WTC11 (cell line): ENCODE measurements at regions not wholly inside any gene's neighbourhood (a gene's known extent, or its start where the extent isn't known, plus 50 kb on each side); places are given as distances from the start of the nearest gene placed in this dataset.

Source experiments
- ATAC-seq: fragments of 200-7000 bp; cut with Tn5 transposase; 2 replicates; pipeline ENCODE4 v1.10.0; 2021; ENCODE audit warnings: mild to moderate bottlenecking, moderate library complexity
- CTCF ChIA-PET: fragments of 300-600 bp; sonication (Branson Sonifier 250); formaldehyde crosslinking; loops from one replicate; lab custom pipeline; 2021; ENCODE audit warnings: antibody characterized with exemption; lab: Charles Lee
- POLR2A ChIA-PET: fragments of 350-600 bp; sonication (Branson Sonifier 250); formaldehyde crosslinking; loops from one replicate; lab custom pipeline; 2021; ENCODE audit warnings: antibody characterized with exemption; lab: Charles Lee
- DNase-seq: peaks from one replicate; pipeline ENCODE4 v3.0.0; 2021; ENCODE audit warnings: low spot score
- H3K27ac Mint-ChIP-seq: 2 replicates; pipeline ENCODE4 v1.8.0; 2021; ENCODE audit warnings: mixed read lengths
- H3K27me3 Mint-ChIP-seq: 2 replicates; pipeline ENCODE4 v1.8.0; 2021; ENCODE audit warnings: low read depth, mild to moderate bottlenecking, moderate library complexity, mixed read lengths
- H3K36me3 Mint-ChIP-seq: 2 replicates; pipeline ENCODE4 v1.8.0; 2021; ENCODE audit warnings: mixed read lengths
- H3K4me1 Mint-ChIP-seq: 2 replicates; pipeline ENCODE4 v1.8.0; 2022; ENCODE audit warnings: mixed read lengths
- H3K4me3 Mint-ChIP-seq: 2 replicates; pipeline ENCODE4 v1.8.0; 2021; ENCODE audit warnings: mild to moderate bottlenecking, moderate library complexity, mixed read lengths
- H3K9me3 Mint-ChIP-seq: 2 replicates; pipeline ENCODE4 v1.8.0; 2021; ENCODE audit warnings: mixed read lengths
- AR ChIP-seq: fragments of 250-450 bp; sonication (Bioruptor Pico); IDR thresholded peaks from 2 replicates; pipeline ENCODE4 v1.9.0; 2021; ENCODE audit warnings: mild to moderate bottlenecking
- ATF1 ChIP-seq: sonication (generic); formaldehyde crosslinking; IDR thresholded peaks from 2 replicates; pipeline ENCODE4 v1.8.1; 2023; ENCODE audit warnings: mild to moderate bottlenecking, moderate library complexity, missing genetic modification reagents
- ATF3 ChIP-seq: sonication (generic); formaldehyde crosslinking; conservative IDR thresholded peaks from 2 replicates; pipeline ENCODE4 v1.8.1; 2022; ENCODE audit warnings: mild to moderate bottlenecking, missing genetic modification reagents
- CREB1 ChIP-seq: sonication (generic); formaldehyde crosslinking; IDR thresholded peaks from 2 replicates; pipeline ENCODE4 v1.8.0; 2023; ENCODE audit warnings: mild to moderate bottlenecking, missing genetic modification reagents
- CREM ChIP-seq: sonication (generic); formaldehyde crosslinking; IDR thresholded peaks from 2 replicates; pipeline ENCODE4 v1.8.1; 2022; ENCODE audit warnings: mild to moderate bottlenecking, missing genetic modification reagents, moderate library complexity
- E2F4 ChIP-seq: sonication (generic); formaldehyde crosslinking; IDR thresholded peaks from 2 replicates; pipeline ENCODE4 v1.8.1; 2022; ENCODE audit warnings: low read depth, mild to moderate bottlenecking, moderate library complexity, missing genetic modification reagents, borderline replicate concordance
- ELF4 ChIP-seq: sonication (generic); formaldehyde crosslinking; IDR thresholded peaks from 2 replicates; pipeline ENCODE4 v1.8.1; 2022; ENCODE audit warnings: low read depth, mild to moderate bottlenecking, moderate library complexity, missing genetic modification reagents
- ESRRA ChIP-seq: sonication (generic); formaldehyde crosslinking; IDR thresholded peaks from 2 replicates; pipeline ENCODE4 v1.8.1; 2022; ENCODE audit warnings: mild to moderate bottlenecking, missing genetic modification reagents, borderline replicate concordance
- FOXP1 ChIP-seq: sonication (generic); formaldehyde crosslinking; IDR thresholded peaks from 2 replicates; pipeline ENCODE4 v1.8.0; 2022; ENCODE audit warnings: missing genetic modification reagents, mild to moderate bottlenecking, moderate library complexity, borderline replicate concordance
- IRF2 ChIP-seq: sonication (generic); formaldehyde crosslinking; IDR thresholded peaks from 2 replicates; pipeline ENCODE4 v1.8.0; 2022; ENCODE audit warnings: low read depth, missing genetic modification reagents, borderline replicate concordance
- MLX ChIP-seq: sonication (generic); formaldehyde crosslinking; IDR thresholded peaks from 2 replicates; pipeline ENCODE4 v1.8.1; 2023; ENCODE audit warnings: mild to moderate bottlenecking, missing genetic modification reagents, moderate library complexity
- NR3C1 ChIP-seq: sonication (generic); formaldehyde crosslinking; conservative IDR thresholded peaks from 2 replicates; pipeline ENCODE4 v1.8.1; 2023; ENCODE audit warnings: low read depth, mild to moderate bottlenecking, missing genetic modification reagents
- PRRX2 ChIP-seq: fragments of 250-450 bp; sonication (Bioruptor Pico); IDR thresholded peaks from 2 replicates; pipeline ENCODE4 v1.8.0; 2021; ENCODE audit warnings: mild to moderate bottlenecking
- TEAD4 ChIP-seq: sonication (generic); formaldehyde crosslinking; IDR thresholded peaks from 2 replicates; pipeline ENCODE4 v1.8.0; 2022; ENCODE audit warnings: mild to moderate bottlenecking, missing genetic modification reagents
- TP53 ChIP-seq: sonication (generic); formaldehyde crosslinking; IDR thresholded peaks from 2 replicates; pipeline ENCODE4 v1.8.1; 2023; ENCODE audit warnings: mild to moderate bottlenecking, missing genetic modification reagents
- USF1 ChIP-seq: sonication (generic); formaldehyde crosslinking; IDR thresholded peaks from 2 replicates; pipeline ENCODE4 v1.8.0; 2022; ENCODE audit warnings: mild to moderate bottlenecking, missing genetic modification reagents
- ZBTB21 ChIP-seq: sonication (generic); formaldehyde crosslinking; IDR thresholded peaks from 2 replicates; pipeline ENCODE4 v1.8.1; 2023; ENCODE audit warnings: mild to moderate bottlenecking, missing genetic modification reagents, borderline replicate concordance
- ZMAT4 ChIP-seq: fragments of 250-450 bp; sonication (Bioruptor Pico); IDR thresholded peaks from 2 replicates; pipeline ENCODE4 v1.9.0; 2021; ENCODE audit warnings: mild to moderate bottlenecking
- ZNF396 ChIP-seq: fragments of 250-450 bp; sonication (Bioruptor Pico); IDR thresholded peaks from 2 replicates; pipeline ENCODE4 v1.8.0; 2021; ENCODE audit warnings: mild to moderate bottlenecking, moderate library complexity, borderline replicate concordance
- ZNF416 ChIP-seq: fragments of 250-450 bp; sonication (Bioruptor Pico); IDR thresholded peaks from 2 replicates; pipeline ENCODE4 v1.9.0; 2021; ENCODE audit warnings: mild to moderate bottlenecking, inconsistent platforms
- ZNF425 ChIP-seq: fragments of 250-450 bp; sonication (Bioruptor Pico); conservative IDR thresholded peaks from 2 replicates; pipeline ENCODE4 v1.9.0; 2021; ENCODE audit warnings: mild to moderate bottlenecking
- ZNF671 ChIP-seq: fragments of 250-450 bp; sonication (Bioruptor Pico); IDR thresholded peaks from 2 replicates; pipeline ENCODE4 v1.8.0; 2021; ENCODE audit warnings: mild to moderate bottlenecking

- H3K27me3 Mint-ChIP-seq: no peaks in the 10 kb centered on the region
- DNase-seq (no peak), ATAC-seq (no peak)
- H3K27ac Mint-ChIP-seq: no peak overlapping the region
- no peaks in the 10 kb centered on the region for H3K9me3 Mint-ChIP-seq
- no peak overlapping the region for H3K4me3 Mint-ChIP-seq
- H3K4me1 Mint-ChIP-seq: no peaks in the 10 kb centered on the region
- no peaks in the 10 kb centered on the region for H3K36me3 Mint-ChIP-seq
- no peak for TF ChIP-seq CREM (CRISPR knock-in tag)
- TF ChIP-seq IRF2 (CRISPR knock-in tag): no peak
- TF ChIP-seq TEAD4 (CRISPR knock-in tag): no peak
- no peak for TF ChIP-seq ZMAT4 (CRISPR knock-in tag)
- no peak for TF ChIP-seq ELF4 (CRISPR knock-in tag)
- no peak for TF ChIP-seq ZBTB21 (CRISPR knock-in tag)
- TF ChIP-seq MLX (CRISPR knock-in tag): no peak
- no peak for TF ChIP-seq CREB1
- TF ChIP-seq ZNF671: no peak
- no peak for TF ChIP-seq USF1 (CRISPR knock-in tag)
- TF ChIP-seq AR (CRISPR knock-in tag): no peak
- TF ChIP-seq TP53: no peak
- no peak for TF ChIP-seq PRRX2 (CRISPR knock-in tag)
- TF ChIP-seq ATF3: no peak
- no peak for TF ChIP-seq ZNF425 (CRISPR knock-in tag)
- no peak for TF ChIP-seq E2F4 (CRISPR knock-in tag)
- TF ChIP-seq ZNF416 (CRISPR knock-in tag): no peak
- POLR2A ChIA-PET: no interaction called here
- CTCF ChIA-PET: no interaction called here
Observed at GRCh38 chrX:5490786-5491563, 737.7 kb downstream of the NLGN4X start.

- no peaks in the 10 kb centered on the region for H3K27me3 Mint-ChIP-seq
- H3K27ac Mint-ChIP-seq: no peak overlapping the region
- peaks cover 31% of the 10 kb centered on the region for H3K9me3 Mint-ChIP-seq
- ATAC-seq (no peak), DNase-seq (no peak)
- TF ChIP-seq E2F4 (CRISPR knock-in tag) (no peak), NR3C1 (CRISPR knock-in tag) (no peak), ESRRA (CRISPR knock-in tag) (no peak), ZNF396 (CRISPR knock-in tag) (no peak), ATF1 (no peak), TP53 (no peak), FOXP1 (no peak)
- CTCF ChIA-PET: no interaction called here
- H3K36me3 Mint-ChIP-seq: peaks cover 14% of the 10 kb centered on the region
- POLR2A ChIA-PET: no interaction called here
- no peaks in the 10 kb centered on the region for H3K4me1 Mint-ChIP-seq
- H3K4me3 Mint-ChIP-seq: no peak overlapping the region
Observed at GRCh38 chrX:5474282-5474681, 754.4 kb downstream of the NLGN4X start.
